ENCODE measurements at regions not wholly inside any gene's neighbourhood (a gene's known extent, or its start where the extent isn't known, plus 50 kb on each side); places are given as distances from the start of the nearest gene placed in this dataset.
"Not testable (repeated sequence)": the region's sequence is repeated elsewhere in the genome, so short reads cannot be mapped to it uniquely, and the experiment has no call there.

GRCh38 chr4:104326991-104327694, 167.6 kb downstream of the CXXC4 start:
- H3K27ac Mint-ChIP-seq; H3K27ac ChIP-seq (ENCODE audit: low read depth, low read length); H3K4me3 Mint-ChIP-seq; CTCF ChIA-PET (ENCODE audit: partially characterized antibody); POLR2A ChIA-PET (ENCODE audit: partially characterized antibody); H3K4me1 ChIP-seq (ENCODE audit: insufficient read depth, low read length); H3K4me3 ChIP-seq (ENCODE audit: low read length in 2 of 2); H3K4me1 Mint-ChIP-seq; H3K27me3 ChIP-seq (ENCODE audit: insufficient read depth, low read length); H3K27me3 Mint-ChIP-seq; H3K9me3 ChIP-seq (ENCODE audit: control insufficient read depth in 1 of 2, low read length in 2 of 2); H3K36me3 Mint-ChIP-seq; intact Hi-C loops (cut with micrococcal nuclease); H3K36me3 ChIP-seq (ENCODE audit: insufficient read depth, low read length); DNase-seq: not testable (repeated sequence)
- H3K9me3 Mint-ChIP-seq, result peaks cover 0 to 12% (median 5%) of the 10 kb centered on the region in 8 donors

GRCh38 chr4:104302731-104303130, 192.0 kb downstream of the CXXC4 start:
- Mint-ChIP-seq H3K9me3 (peaks cover 0 to 11% (median 4%) of the 10 kb centered on the region in 8 donors), H3K27ac (no peak overlapping the region), H3K4me3 (no peak overlapping the region), H3K4me1 (no peaks in the 10 kb centered on the region), H3K27me3 (no peaks in the 10 kb centered on the region), H3K36me3 (no peaks in the 10 kb centered on the region)
- DNase-seq, result no peak
- ChIA-PET CTCF (ENCODE audit: partially characterized antibody) (no interaction called here), POLR2A (ENCODE audit: partially characterized antibody) (no interaction called here)
- Histone ChIP-seq H3K36me3 (ENCODE audit: insufficient read depth, low read length) (no peaks in the 10 kb centered on the region), H3K4me1 (ENCODE audit: insufficient read depth, low read length) (no peaks in the 10 kb centered on the region), H3K27ac (ENCODE audit: low read depth, low read length) (no peak overlapping the region), H3K9me3 (ENCODE audit: control insufficient read depth in 1 of 2, low read length in 2 of 2) (no peaks in the 10 kb centered on the region), H3K4me3 (ENCODE audit: low read length in 2 of 2) (no peak overlapping the region), H3K27me3 (ENCODE audit: insufficient read depth, low read length) (no peaks in the 10 kb centered on the region)
- intact Hi-C loops (cut with micrococcal nuclease), result no loop called here

- ChIA-PET CTCF (ENCODE audit: partially characterized antibody) (no interaction called here), POLR2A (ENCODE audit: partially characterized antibody) (no interaction called here)
- H3K27ac ChIP-seq (ENCODE audit: low read depth, low read length), result no peak overlapping the region
- DNase-seq, result no peak
- no peaks in the 10 kb centered on the region for H3K9me3 ChIP-seq (ENCODE audit: control insufficient read depth in 1 of 2, low read length in 2 of 2)
- no peaks in the 10 kb centered on the region for H3K27me3 ChIP-seq (ENCODE audit: insufficient read depth, low read length)
- H3K36me3 ChIP-seq (ENCODE audit: insufficient read depth, low read length), result no peaks in the 10 kb centered on the region
- Mint-ChIP-seq H3K4me1 (no peaks in the 10 kb centered on the region), H3K36me3 (no peaks in the 10 kb centered on the region), H3K4me3 (no peak overlapping the region), H3K27me3 (no peaks in the 10 kb centered on the region), H3K27ac (no peak overlapping the region), H3K9me3 (peaks cover 0 to 10% (median 0%) of the 10 kb centered on the region in 8 donors)
- intact Hi-C loops (cut with micrococcal nuclease), result no loop called here
- no peaks in the 10 kb centered on the region for H3K4me1 ChIP-seq (ENCODE audit: insufficient read depth, low read length)
- H3K4me3 ChIP-seq (ENCODE audit: low read length in 2 of 2), result no peak overlapping the region
Measured at GRCh38 chr4:104294811-104295210, 199.9 kb downstream of the CXXC4 start.

GRCh38 chr4:104286867-104287266, 207.8 kb downstream of the CXXC4 start:
- Histone ChIP-seq H3K36me3 (ENCODE audit: insufficient read depth, low read length) (no peaks in the 10 kb centered on the region), H3K4me1 (ENCODE audit: insufficient read depth, low read length) (no peaks in the 10 kb centered on the region), H3K27ac (ENCODE audit: low read depth, low read length) (no peak overlapping the region), H3K27me3 (ENCODE audit: insufficient read depth, low read length) (no peaks in the 10 kb centered on the region), H3K9me3 (ENCODE audit: control insufficient read depth in 1 of 2, low read length in 2 of 2) (no peaks in the 10 kb centered on the region), H3K4me3 (ENCODE audit: low read length in 2 of 2) (no peak overlapping the region)
- Mint-ChIP-seq H3K4me3 (no peak overlapping the region), H3K27ac (no peak overlapping the region), H3K9me3 (peaks cover 0 to 7% (median 2%) of the 10 kb centered on the region in 8 donors), H3K27me3 (no peaks in the 10 kb centered on the region), H3K4me1 (no peaks in the 10 kb centered on the region), H3K36me3 (no peaks in the 10 kb centered on the region)
- ChIA-PET CTCF (ENCODE audit: partially characterized antibody) (no interaction called here), POLR2A (ENCODE audit: partially characterized antibody) (no interaction called here)
- intact Hi-C loops (cut with micrococcal nuclease), result no loop called here
- DNase-seq, result no peak

- peaks cover 0 to 7% (median 2%) of the 10 kb centered on the region in 8 donors for H3K9me3 Mint-ChIP-seq
- no peak overlapping the region for H3K27ac Mint-ChIP-seq
- intact Hi-C loops (cut with micrococcal nuclease), result no loop called here
Measured at GRCh38 chr4:104283303-104283702, 211.4 kb downstream of the CXXC4 start.

GRCh38 chr4:104279744-104280143, 214.9 kb downstream of the CXXC4 start:
- Histone ChIP-seq H3K27ac (ENCODE audit: low read depth, low read length) (no peak overlapping the region), H3K36me3 (ENCODE audit: insufficient read depth, low read length) (no peaks in the 10 kb centered on the region), H3K27me3 (ENCODE audit: insufficient read depth, low read length) (no peaks in the 10 kb centered on the region), H3K9me3 (ENCODE audit: control insufficient read depth in 1 of 2, low read length in 2 of 2) (no peaks in the 10 kb centered on the region), H3K4me1 (ENCODE audit: insufficient read depth, low read length) (no peaks in the 10 kb centered on the region), H3K4me3 (ENCODE audit: low read length in 2 of 2) (no peak overlapping the region)
- intact Hi-C loops (cut with micrococcal nuclease), result no loop called here
- POLR2A ChIA-PET (ENCODE audit: partially characterized antibody), result no interaction called here
- no peak for DNase-seq
- no peaks in the 10 kb centered on the region for H3K27me3 Mint-ChIP-seq
- H3K9me3 Mint-ChIP-seq, result peaks cover 0 to 5% (median 0%) of the 10 kb centered on the region in 8 donors
- no peaks in the 10 kb centered on the region for H3K36me3 Mint-ChIP-seq
- CTCF ChIA-PET (ENCODE audit: partially characterized antibody), result no interaction called here
- no peaks in the 10 kb centered on the region for H3K4me1 Mint-ChIP-seq
- H3K4me3 Mint-ChIP-seq, result no peak overlapping the region
- no peak overlapping the region for H3K27ac Mint-ChIP-seq

More at GRCh38 chr4:104283303-104283702, 211.4 kb downstream of the CXXC4 start:
- no peak for DNase-seq
- H3K27me3 ChIP-seq (ENCODE audit: insufficient read depth, low read length), result no peaks in the 10 kb centered on the region
- Mint-ChIP-seq H3K4me1 (no peaks in the 10 kb centered on the region), H3K4me3 (no peak overlapping the region), H3K27me3 (no peaks in the 10 kb centered on the region), H3K36me3 (no peaks in the 10 kb centered on the region)
- no peak overlapping the region for H3K4me3 ChIP-seq (ENCODE audit: low read length in 2 of 2)
- ChIA-PET CTCF (ENCODE audit: partially characterized antibody) (no interaction called here), POLR2A (ENCODE audit: partially characterized antibody) (no interaction called here)
- H3K4me1 ChIP-seq (ENCODE audit: insufficient read depth, low read length), result no peaks in the 10 kb centered on the region
- no peaks in the 10 kb centered on the region for H3K36me3 ChIP-seq (ENCODE audit: insufficient read depth, low read length)
- H3K9me3 ChIP-seq (ENCODE audit: control insufficient read depth in 1 of 2, low read length in 2 of 2), result no peaks in the 10 kb centered on the region
- no peak overlapping the region for H3K27ac ChIP-seq (ENCODE audit: low read depth, low read length)

GRCh38 chr4:104272966-104273365, 221.7 kb downstream of the CXXC4 start:
- ChIA-PET CTCF (ENCODE audit: partially characterized antibody) (no interaction called here), POLR2A (ENCODE audit: partially characterized antibody) (no interaction called here)
- intact Hi-C loops (cut with micrococcal nuclease), result no loop called here
- no peaks in the 10 kb centered on the region for H3K4me1 ChIP-seq (ENCODE audit: insufficient read depth, low read length)
- H3K27me3 Mint-ChIP-seq, result no peaks in the 10 kb centered on the region
- H3K4me3 Mint-ChIP-seq, result no peak overlapping the region
- H3K36me3 ChIP-seq (ENCODE audit: insufficient read depth, low read length), result no peaks in the 10 kb centered on the region
- H3K36me3 Mint-ChIP-seq, result no peaks in the 10 kb centered on the region
- H3K9me3 Mint-ChIP-seq, result peaks cover 0 to 5% (median 2%) of the 10 kb centered on the region in 8 donors
- H3K27ac ChIP-seq (ENCODE audit: low read depth, low read length), result no peak overlapping the region
- H3K27me3 ChIP-seq (ENCODE audit: insufficient read depth, low read length), result no peaks in the 10 kb centered on the region
- no peak for DNase-seq
- H3K9me3 ChIP-seq (ENCODE audit: control insufficient read depth in 1 of 2, low read length in 2 of 2), result no peaks in the 10 kb centered on the region
- no peak overlapping the region for H3K27ac Mint-ChIP-seq
- H3K4me1 Mint-ChIP-seq, result no peaks in the 10 kb centered on the region
- no peak overlapping the region for H3K4me3 ChIP-seq (ENCODE audit: low read length in 2 of 2)

- H3K9me3 ChIP-seq (ENCODE audit: control insufficient read depth in 1 of 2, low read length in 2 of 2); H3K4me3 ChIP-seq (ENCODE audit: low read length in 2 of 2); DNase-seq; H3K4me1 ChIP-seq (ENCODE audit: insufficient read depth, low read length); H3K27me3 Mint-ChIP-seq; CTCF ChIA-PET (ENCODE audit: partially characterized antibody); intact Hi-C loops (cut with micrococcal nuclease); H3K27ac ChIP-seq (ENCODE audit: low read depth, low read length); H3K4me3 Mint-ChIP-seq; H3K27me3 ChIP-seq (ENCODE audit: insufficient read depth, low read length); H3K36me3 ChIP-seq (ENCODE audit: insufficient read depth, low read length); H3K9me3 Mint-ChIP-seq; POLR2A ChIA-PET (ENCODE audit: partially characterized antibody); H3K36me3 Mint-ChIP-seq; H3K4me1 Mint-ChIP-seq: not testable (repeated sequence)
- peak overlapping the region in 1 of 7 donors; percentile 81 for H3K27ac Mint-ChIP-seq
Measured at GRCh38 chr4:104269603-104270002, 225.1 kb downstream of the CXXC4 start.

Data from CD4-positive, alpha-beta memory T cell (primary cell).